ENCODE measurements at regions not wholly inside any gene's neighbourhood (a gene's known extent, or its start where the extent isn't known, plus 50 kb on each side); places are given as distances from the start of the nearest gene placed in this dataset.

GRCh38 chr7:12873571-12873970, 186.1 kb downstream of the ARL4A start:
- H2BK15ac ChIP-seq (ENCODE audit: low read length), result no peak overlapping the region
- H3K9me3 ChIP-seq (replicated peaks in 1 of 2; ENCODE audit: control insufficient read depth in 2 of 2, insufficient read depth in 1 of 2, low read depth in 1 of 2, low read length in 2 of 2), result no peaks in the 10 kb centered on the region
- H3K27me3 ChIP-seq (ENCODE audit: control insufficient read depth in 3 of 3, insufficient read depth in 3 of 3, low read depth in 1 of 3, low read length in 3 of 3), result no peaks in the 10 kb centered on the region
- no peak overlapping the region for H3K4me2 ChIP-seq (ENCODE audit: insufficient read depth, low read length, poor library complexity, severe bottlenecking)
- H2AFZ ChIP-seq (ENCODE audit: low read length), result no peak overlapping the region
- H3K27ac ChIP-seq (replicated peaks; ENCODE audit: low read length), result no peak overlapping the region
- no peak overlapping the region for H2BK120ac ChIP-seq (ENCODE audit: low read depth, low read length)
- H3K14ac ChIP-seq (ENCODE audit: low read length), result no peak overlapping the region
- no peak overlapping the region for H3K23ac ChIP-seq (ENCODE audit: low read depth, low read length, poor library complexity)
- no peaks in the 10 kb centered on the region for H3K36me3 ChIP-seq (replicated peaks in 1 of 2; ENCODE audit: control insufficient read depth in 2 of 2, insufficient read depth in 2 of 2, low read length in 2 of 2)
- no peak overlapping the region for H2AK5ac ChIP-seq (ENCODE audit: low read depth, low read length)
- H3K9ac ChIP-seq (ENCODE audit: low read depth, low read length, poor library complexity), result no peak overlapping the region
- no peak overlapping the region for H4K91ac ChIP-seq (ENCODE audit: low read depth, low read length, poor library complexity)
- H2BK12ac ChIP-seq (ENCODE audit: low read length), result no peak overlapping the region
- no peak overlapping the region for H2BK5ac ChIP-seq (ENCODE audit: low read length)
- no peak overlapping the region for H3K4ac ChIP-seq (ENCODE audit: low read length)
- no peak overlapping the region for H3K18ac ChIP-seq (ENCODE audit: low read length)
- no peak overlapping the region for H3K4me3 ChIP-seq (ENCODE audit: low read length in 2 of 2)
- H4K8ac ChIP-seq (ENCODE audit: low read depth, low read length), result no peak overlapping the region
- H3K79me1 ChIP-seq (ENCODE audit: low read depth, low read length), result no peaks in the 10 kb centered on the region
- H3K4me1 ChIP-seq (ENCODE audit: control insufficient read depth in 2 of 2, insufficient read depth in 1 of 2, low read depth in 1 of 2, low read length in 2 of 2), result peaks cover 0 to 1% of the 10 kb centered on the region in 2 donors
- WGBS, 2 donors (ENCODE audit: extremely low coverage in 2 of 2, insufficient read length in 2 of 2, insufficient replicate concordance in 1 of 2), result no CpG with 5 or more reads among the region's 3 CpGs
- no peak for DNase-seq (ENCODE audit: low spot score)

- H3K14ac ChIP-seq (ENCODE audit: low read length), result no peak overlapping the region
- no peak overlapping the region for H2BK5ac ChIP-seq (ENCODE audit: low read length)
- H3K27ac ChIP-seq (replicated peaks; ENCODE audit: low read length), result no peak overlapping the region
- no peaks in the 10 kb centered on the region for H3K9me3 ChIP-seq (replicated peaks in 1 of 2; ENCODE audit: control insufficient read depth in 2 of 2, insufficient read depth in 1 of 2, low read depth in 1 of 2, low read length in 2 of 2)
- H3K36me3 ChIP-seq (replicated peaks in 1 of 2; ENCODE audit: control insufficient read depth in 2 of 2, insufficient read depth in 2 of 2, low read length in 2 of 2), result no peaks in the 10 kb centered on the region
- H2AFZ ChIP-seq (ENCODE audit: low read length), result no peak overlapping the region
- no peak overlapping the region for H3K23ac ChIP-seq (ENCODE audit: low read depth, low read length, poor library complexity)
- H3K4ac ChIP-seq (ENCODE audit: low read length), result no peak overlapping the region
- no peaks in the 10 kb centered on the region for H3K27me3 ChIP-seq (ENCODE audit: control insufficient read depth in 3 of 3, insufficient read depth in 3 of 3, low read depth in 1 of 3, low read length in 3 of 3)
- no peak for DNase-seq (ENCODE audit: low spot score)
- peaks cover 0 to 1% of the 10 kb centered on the region in 2 donors for H3K4me1 ChIP-seq (ENCODE audit: control insufficient read depth in 2 of 2, insufficient read depth in 1 of 2, low read depth in 1 of 2, low read length in 2 of 2)
- H3K18ac ChIP-seq (ENCODE audit: low read length), result no peak overlapping the region
- no peak overlapping the region for H3K4me3 ChIP-seq (ENCODE audit: low read length in 2 of 2)
- H2BK12ac ChIP-seq (ENCODE audit: low read length), result no peak overlapping the region
- H3K4me2 ChIP-seq (ENCODE audit: insufficient read depth, low read length, poor library complexity, severe bottlenecking), result no peak overlapping the region
- H3K79me1 ChIP-seq (ENCODE audit: low read depth, low read length), result no peaks in the 10 kb centered on the region
- H2BK120ac ChIP-seq (ENCODE audit: low read depth, low read length), result no peak overlapping the region
- no peak overlapping the region for H4K91ac ChIP-seq (ENCODE audit: low read depth, low read length, poor library complexity)
- H2AK5ac ChIP-seq (ENCODE audit: low read depth, low read length), result no peak overlapping the region
- no peak overlapping the region for H4K8ac ChIP-seq (ENCODE audit: low read depth, low read length)
- H3K9ac ChIP-seq (ENCODE audit: low read depth, low read length, poor library complexity), result no peak overlapping the region
- H2BK15ac ChIP-seq (ENCODE audit: low read length), result no peak overlapping the region
These were observed 191.7 kb downstream of the ARL4A start for GRCh38 chr7:12879139-12879538.

GRCh38 chr7:12881712-12882111, 194.3 kb downstream of the ARL4A start:
- no peaks in the 10 kb centered on the region for H3K27me3 ChIP-seq (ENCODE audit: control insufficient read depth in 3 of 3, insufficient read depth in 3 of 3, low read depth in 1 of 3, low read length in 3 of 3)
- DNase-seq (ENCODE audit: low spot score), result no peak
- H3K27ac ChIP-seq (replicated peaks; ENCODE audit: low read length), result no peak overlapping the region
- no peak overlapping the region for H4K8ac ChIP-seq (ENCODE audit: low read depth, low read length)
- H3K4ac ChIP-seq (ENCODE audit: low read length), result no peak overlapping the region
- H4K91ac ChIP-seq (ENCODE audit: low read depth, low read length, poor library complexity), result no peak overlapping the region
- no peak overlapping the region for H3K4me3 ChIP-seq (ENCODE audit: low read length in 2 of 2)
- no peak overlapping the region for H3K14ac ChIP-seq (ENCODE audit: low read length)
- H3K18ac ChIP-seq (ENCODE audit: low read length), result no peak overlapping the region
- H3K23ac ChIP-seq (ENCODE audit: low read depth, low read length, poor library complexity), result no peak overlapping the region
- 100% methylated on average over 2 of the region's 2 CpGs for WGBS, 2 donors (ENCODE audit: extremely low coverage in 2 of 2, insufficient read length in 2 of 2, insufficient replicate concordance in 1 of 2)
- no peak overlapping the region for H2BK5ac ChIP-seq (ENCODE audit: low read length)
- H3K4me2 ChIP-seq (ENCODE audit: insufficient read depth, low read length, poor library complexity, severe bottlenecking), result no peak overlapping the region
- no peak overlapping the region for H2BK12ac ChIP-seq (ENCODE audit: low read length)
- H3K36me3 ChIP-seq (replicated peaks in 1 of 2; ENCODE audit: control insufficient read depth in 2 of 2, insufficient read depth in 2 of 2, low read length in 2 of 2), result no peaks in the 10 kb centered on the region
- H2BK120ac ChIP-seq (ENCODE audit: low read depth, low read length), result no peak overlapping the region
- H2AK5ac ChIP-seq (ENCODE audit: low read depth, low read length), result no peak overlapping the region
- no peak overlapping the region for H2AFZ ChIP-seq (ENCODE audit: low read length)
- no peaks in the 10 kb centered on the region for H3K79me1 ChIP-seq (ENCODE audit: low read depth, low read length)
- H2BK15ac ChIP-seq (ENCODE audit: low read length), result no peak overlapping the region
- no peaks in the 10 kb centered on the region for H3K9me3 ChIP-seq (replicated peaks in 1 of 2; ENCODE audit: control insufficient read depth in 2 of 2, insufficient read depth in 1 of 2, low read depth in 1 of 2, low read length in 2 of 2)
- no peaks in the 10 kb centered on the region for H3K4me1 ChIP-seq (ENCODE audit: control insufficient read depth in 2 of 2, insufficient read depth in 1 of 2, low read depth in 1 of 2, low read length in 2 of 2)
- H3K9ac ChIP-seq (ENCODE audit: low read depth, low read length, poor library complexity), result no peak overlapping the region

- H3K27ac ChIP-seq (replicated peaks; ENCODE audit: low read length), result no peak overlapping the region
- no peak overlapping the region for H2AFZ ChIP-seq (ENCODE audit: low read length)
- no peaks in the 10 kb centered on the region for H3K36me3 ChIP-seq (replicated peaks in 1 of 2; ENCODE audit: control insufficient read depth in 2 of 2, insufficient read depth in 2 of 2, low read length in 2 of 2)
- no peak overlapping the region for H3K4me3 ChIP-seq (ENCODE audit: low read length in 2 of 2)
- no peak overlapping the region for H2AK5ac ChIP-seq (ENCODE audit: low read depth, low read length)
- no peak for DNase-seq (ENCODE audit: low spot score)
- H2BK5ac ChIP-seq (ENCODE audit: low read length), result no peak overlapping the region
- no peak overlapping the region for H3K14ac ChIP-seq (ENCODE audit: low read length)
- H3K23ac ChIP-seq (ENCODE audit: low read depth, low read length, poor library complexity), result no peak overlapping the region
- H2BK12ac ChIP-seq (ENCODE audit: low read length), result no peak overlapping the region
- no peak overlapping the region for H2BK15ac ChIP-seq (ENCODE audit: low read length)
- H4K8ac ChIP-seq (ENCODE audit: low read depth, low read length), result no peak overlapping the region
- H3K18ac ChIP-seq (ENCODE audit: low read length), result no peak overlapping the region
- no peak overlapping the region for H2BK120ac ChIP-seq (ENCODE audit: low read depth, low read length)
- no peaks in the 10 kb centered on the region for H3K27me3 ChIP-seq (ENCODE audit: control insufficient read depth in 3 of 3, insufficient read depth in 3 of 3, low read depth in 1 of 3, low read length in 3 of 3)
- no peaks in the 10 kb centered on the region for H3K79me1 ChIP-seq (ENCODE audit: low read depth, low read length)
- no peaks in the 10 kb centered on the region for H3K4me1 ChIP-seq (ENCODE audit: control insufficient read depth in 2 of 2, insufficient read depth in 1 of 2, low read depth in 1 of 2, low read length in 2 of 2)
- no CpG with 5 or more reads among the region's 1 CpG for WGBS, 2 donors (ENCODE audit: extremely low coverage in 2 of 2, insufficient read length in 2 of 2, insufficient replicate concordance in 1 of 2)
- no peak overlapping the region for H3K9ac ChIP-seq (ENCODE audit: low read depth, low read length, poor library complexity)
- H3K4ac ChIP-seq (ENCODE audit: low read length), result no peak overlapping the region
- H4K91ac ChIP-seq (ENCODE audit: low read depth, low read length, poor library complexity), result no peak overlapping the region
- H3K4me2 ChIP-seq (ENCODE audit: insufficient read depth, low read length, poor library complexity, severe bottlenecking), result no peak overlapping the region
- H3K9me3 ChIP-seq (replicated peaks in 1 of 2; ENCODE audit: control insufficient read depth in 2 of 2, insufficient read depth in 1 of 2, low read depth in 1 of 2, low read length in 2 of 2), result no peaks in the 10 kb centered on the region
These were observed 195.3 kb downstream of the ARL4A start for GRCh38 chr7:12882710-12883109.

Measured in neuronal stem cell (in vitro differentiated cells).